CD14-positive monocyte (primary cell): ENCODE measurements at regions not wholly inside any gene's neighbourhood (a gene's known extent, or its start where the extent isn't known, plus 50 kb on each side); places are given as distances from the start of the nearest gene placed in this dataset.
"Not testable (repeated sequence)": the region's sequence is repeated elsewhere in the genome, so short reads cannot be mapped to it uniquely, and the experiment has no call there.

Source experiments
- DNase-seq, 3 donors: peaks; one replicate each; pipeline ENCODE4 v3.0.0-alpha.2; 2011 to 2022
- H2AFZ ChIP-seq: 2 replicates; pipeline ENCODE4 v1.6.0; 2012; ENCODE audit warnings: mild to moderate bottlenecking, low read depth, low read length, inconsistent platforms; ENCODE audit not compliant: insufficient read depth, poor library complexity, severe bottlenecking
- H3K27ac ChIP-seq, 2 donors: 1 replicate in 1 of 2; 2 replicates in 1 of 2; pipeline ENCODE4 v1.5.1; 2012 to 2013; ENCODE audit warnings: low read length in 2 of 2, control low read depth in 1 of 2, inconsistent platforms in 1 of 2, low read depth in 1 of 2, mild to moderate bottlenecking in 1 of 2
- H3K27me3 ChIP-seq, 2 donors: one replicate each; pipeline versions ENCODE4 v1.6.0 to v1.6.1; 2011 to 2013; ENCODE audit warnings: low read length in 2 of 2; ENCODE audit not compliant: control insufficient read depth in 2 of 2, insufficient read depth in 2 of 2
- H3K36me3 ChIP-seq, 2 donors: replicated peaks in 1 of 2; 1 replicate in 1 of 2; 2 replicates in 1 of 2; pipeline versions ENCODE4 v1.5.1 to v1.6.1; 2012 to 2013; ENCODE audit warnings: low read length in 2 of 2, control low read depth in 1 of 2, inconsistent platforms in 1 of 2, mild to moderate bottlenecking in 1 of 2; ENCODE audit not compliant: insufficient read depth in 2 of 2, control insufficient read depth in 1 of 2
- H3K4me1 ChIP-seq, 2 donors: 1 replicate in 1 of 2; 2 replicates in 1 of 2; pipeline versions ENCODE4 v1.5.1 to v1.6.1; 2012 to 2013; ENCODE audit warnings: low read length in 2 of 2, control low read depth in 1 of 2, inconsistent platforms in 1 of 2, mild to moderate bottlenecking in 1 of 2, moderate library complexity in 1 of 2; ENCODE audit not compliant: insufficient read depth in 2 of 2, control insufficient read depth in 1 of 2
- H3K4me2 ChIP-seq: replicated peaks from 2 replicates; pipeline ENCODE3; 2012; ENCODE audit warnings: low read length, moderate library complexity, mild to moderate bottlenecking; ENCODE audit not compliant: poor library complexity, severe bottlenecking; ENCODE audit errors: extremely low read depth
- H3K4me3 ChIP-seq, 3 experiments: fragments of 200-600 bp in 1 of 3; sonication (generic) in 1 of 3; replicated peaks in 1 of 3; 1 replicate in 2 of 3; 2 replicates in 1 of 3; pipeline ENCODE4 v1.5.1; 2011 to 2013; ENCODE audit warnings: low read length in 3 of 3, mild to moderate bottlenecking in 3 of 3, control low read depth in 2 of 3, low read depth in 2 of 3, inconsistent platforms in 1 of 3, moderate library complexity in 1 of 3
- H3K79me2 ChIP-seq: 2 replicates; pipeline ENCODE4 v1.6.0; 2012; ENCODE audit warnings: mild to moderate bottlenecking, control low read depth, inconsistent platforms, low read length, moderate library complexity; ENCODE audit not compliant: insufficient read depth
- H3K9ac ChIP-seq: 2 replicates; pipeline ENCODE4 v1.6.0; 2017; ENCODE audit warnings: low read length, mild to moderate bottlenecking; ENCODE audit not compliant: insufficient read depth, poor library complexity, severe bottlenecking
- H3K9me3 ChIP-seq, 2 donors: replicated peaks in 1 of 2; 1 replicate in 1 of 2; 2 replicates in 1 of 2; pipeline versions ENCODE4 v1.5.1 to v1.6.1; 2012 to 2013; ENCODE audit warnings: low read length in 2 of 2, control low read depth in 1 of 2; ENCODE audit not compliant: control insufficient read depth in 1 of 2, insufficient read depth in 1 of 2
- H4K20me1 ChIP-seq: 2 replicates; pipeline ENCODE4 v1.6.0; 2012; ENCODE audit warnings: mild to moderate bottlenecking, low read length, control low read depth, moderate library complexity; ENCODE audit not compliant: insufficient read depth
- H3K27ac Mint-ChIP-seq, 7 donors: one replicate each; pipeline ENCODE4 v1.8.0; 2020; ENCODE audit warnings: mild to moderate bottlenecking in 7 of 7, mixed read lengths in 7 of 7, moderate library complexity in 6 of 7, inconsistent platforms in 2 of 7
- H3K27me3 Mint-ChIP-seq, 3 donors: one replicate each; pipeline ENCODE4 v1.8.0; 2021 to 2022; ENCODE audit warnings: low read depth in 3 of 3, mild to moderate bottlenecking in 3 of 3, mixed read lengths in 3 of 3, moderate library complexity in 3 of 3, inconsistent platforms in 1 of 3
- H3K36me3 Mint-ChIP-seq, 2 donors: one replicate each; pipeline ENCODE4 v1.8.0; 2020; ENCODE audit warnings: mixed read lengths in 2 of 2, inconsistent platforms in 1 of 2, mild to moderate bottlenecking in 1 of 2
- H3K4me1 Mint-ChIP-seq: one replicate; pipeline ENCODE4 v1.8.0; 2020; ENCODE audit warnings: mild to moderate bottlenecking, mixed read lengths
- H3K4me3 Mint-ChIP-seq, 2 donors: one replicate each; pipeline ENCODE4 v1.8.0; 2020; ENCODE audit warnings: mild to moderate bottlenecking in 2 of 2, mixed read lengths in 2 of 2, moderate library complexity in 1 of 2
- H3K9me3 Mint-ChIP-seq, 7 donors: one replicate each; pipeline ENCODE4 v1.8.0; 2020 to 2022; ENCODE audit warnings: mixed read lengths in 7 of 7, mild to moderate bottlenecking in 6 of 7, moderate library complexity in 6 of 7, inconsistent platforms in 2 of 7
- CTCF ChIP-seq: fragments of 200-600 bp; IDR thresholded peaks from one replicate; pipeline ENCODE4 v1.8.0; 2022; ENCODE audit warnings: antibody characterized with exemption, mild to moderate bottlenecking
- WGBS: methylation state at CpG from one replicate; pipeline ENCODE4 v1.1.5; 2013; ENCODE audit warnings: missing lambda C conversion rate; ENCODE audit not compliant: insufficient coverage; 5-methylcytosine and 5-hydroxymethylcytosine counted together
- intact Hi-C, 2 donors: fragments of 100-400 bp; cut with micrococcal nuclease; formaldehyde crosslinking; loops; one replicate each; pipeline versions ENCODE4 v1.15.0 to v1.15.1; 2023

GRCh38 chr4:183044924-183045640 lies 54.0 kb upstream of the WWC2 start:
- peaks cover 0 to 12% of the 10 kb centered on the region in 2 donors for H3K9me3 ChIP-seq
- H3K9ac ChIP-seq, H3K4me3 ChIP-seq, H3K4me1 Mint-ChIP-seq, H3K4me1 ChIP-seq, H3K27me3 ChIP-seq, intact Hi-C loops, H3K4me3 Mint-ChIP-seq, DNase-seq, H3K27ac ChIP-seq, H3K4me2 ChIP-seq, H3K27me3 Mint-ChIP-seq, H2AFZ ChIP-seq, H3K79me2 ChIP-seq, H3K27ac Mint-ChIP-seq, H3K36me3 ChIP-seq, H4K20me1 ChIP-seq, H3K36me3 Mint-ChIP-seq: not testable (repeated sequence)
- WGBS = 92% methylated on average over 27 of the region's 32 CpGs
- peaks cover 2 to 20% (median 8%) of the 10 kb centered on the region in 7 donors for H3K9me3 Mint-ChIP-seq

- Histone ChIP-seq H3K4me1 (no peaks in the 10 kb centered on the region), H3K9ac (no peak overlapping the region), H3K27ac (no peak overlapping the region), H3K9me3 (no peaks in the 10 kb centered on the region), H3K4me2 (no peak overlapping the region), H4K20me1 (no peaks in the 10 kb centered on the region), H3K36me3 (no peaks in the 10 kb centered on the region), H2AFZ (no peak overlapping the region), H3K4me3 (no peak overlapping the region), H3K79me2 (no peaks in the 10 kb centered on the region), H3K27me3 (no peaks in the 10 kb centered on the region)
- H3K4me1 Mint-ChIP-seq = no peaks in the 10 kb centered on the region
- no peak overlapping the region for H3K4me3 Mint-ChIP-seq
- no peak for DNase-seq
- H3K9me3 Mint-ChIP-seq = peaks cover 0 to 11% (median 2%) of the 10 kb centered on the region in 7 donors
- H3K27ac Mint-ChIP-seq = no peak overlapping the region
- 89% methylated on average over 1 of the region's 3 CpGs for WGBS
- TF ChIP-seq CTCF = no peak
- intact Hi-C loops = no loop called here
- no peaks in the 10 kb centered on the region for H3K36me3 Mint-ChIP-seq
- H3K27me3 Mint-ChIP-seq = peaks cover 0 to 6% (median 0%) of the 10 kb centered on the region in 3 donors
Measured at GRCh38 chr4:183038436-183038835, 60.6 kb upstream of the WWC2 start.
